Lung (tissue), 11 donors: ENCODE measurements at regions not wholly inside any gene's neighbourhood (a gene's known extent, or its start where the extent isn't known, plus 50 kb on each side); places are given as distances from the start of the nearest gene placed in this dataset.

Source experiments
- ATAC-seq: fragments of 200-7000 bp; cut with Tn5 transposase; one replicate; pipeline ENCODE4 v1.9.1; 2020; ENCODE audit warnings: moderate number of reproducible peaks; ENCODE audit not compliant: insufficient read depth, low FRiP score
- DNase-seq, 3 donors: peaks; one replicate each; pipeline ENCODE4 v3.0.0-alpha.2; 2013 to 2017
- H3K27ac ChIP-seq, 2 donors: one replicate each; pipeline ENCODE4 v1.5.1; 2013; ENCODE audit warnings: mild to moderate bottlenecking in 2 of 2, moderate library complexity in 2 of 2, control low read depth in 1 of 2, inconsistent platforms in 1 of 2, low read depth in 1 of 2, low read length in 1 of 2
- H3K27me3 ChIP-seq, 3 donors: one replicate each; pipeline ENCODE4 v1.5.1; 2013; ENCODE audit warnings: low read length in 2 of 3; ENCODE audit not compliant: control insufficient read depth in 3 of 3, insufficient read depth in 3 of 3
- H3K36me3 ChIP-seq, 4 donors: one replicate each; pipeline ENCODE4 v1.5.1; 2013; ENCODE audit warnings: low read length in 4 of 4, mild to moderate bottlenecking in 1 of 4, moderate library complexity in 1 of 4; ENCODE audit not compliant: control insufficient read depth in 4 of 4, insufficient read depth in 4 of 4
- H3K4me1 ChIP-seq, 5 donors: one replicate each; pipeline ENCODE4 v1.5.1; 2013; ENCODE audit warnings: low read length in 5 of 5, mild to moderate bottlenecking in 2 of 5, moderate library complexity in 1 of 5; ENCODE audit not compliant: control insufficient read depth in 5 of 5, insufficient read depth in 5 of 5
- H3K4me3 ChIP-seq: one replicate; pipeline ENCODE4 v1.5.1; 2013; ENCODE audit warnings: mild to moderate bottlenecking, control low read depth, moderate library complexity
- H3K9ac ChIP-seq, 2 donors: one replicate each; pipeline ENCODE4 v1.5.1; 2013; ENCODE audit warnings: low read length in 2 of 2, control low read depth in 1 of 2; ENCODE audit not compliant: insufficient read depth in 1 of 2
- H3K9me3 ChIP-seq, 4 donors: one replicate each; pipeline ENCODE4 v1.5.1; 2013; ENCODE audit warnings: low read length in 3 of 4, mild to moderate bottlenecking in 1 of 4, moderate library complexity in 1 of 4; ENCODE audit not compliant: control insufficient read depth in 4 of 4, insufficient read depth in 3 of 4
- WGBS, 2 donors: extraction: QIAGEN DNeasy Blood & Tissue Kit; methylation state at CpG; one replicate each; pipeline ENCODE4 v1.1.7; 2013; 5-methylcytosine and 5-hydroxymethylcytosine counted together
- TF ChIP-seq, protein P1 (sequence below): IDR thresholded peaks from 2 replicates; pipeline ENCODE4 v1.5.1; 2012; ENCODE audit warnings: mild to moderate bottlenecking; ENCODE audit errors: control extremely low read depth, extremely low read depth
- donor health status: control.
- donor health status: control.
- donor health status: Bipolar disorder and iron deficiency.
- donor health status: healthy.
- donor health status: DM: yes; HTN: yes; CAD: no.

DNA sequence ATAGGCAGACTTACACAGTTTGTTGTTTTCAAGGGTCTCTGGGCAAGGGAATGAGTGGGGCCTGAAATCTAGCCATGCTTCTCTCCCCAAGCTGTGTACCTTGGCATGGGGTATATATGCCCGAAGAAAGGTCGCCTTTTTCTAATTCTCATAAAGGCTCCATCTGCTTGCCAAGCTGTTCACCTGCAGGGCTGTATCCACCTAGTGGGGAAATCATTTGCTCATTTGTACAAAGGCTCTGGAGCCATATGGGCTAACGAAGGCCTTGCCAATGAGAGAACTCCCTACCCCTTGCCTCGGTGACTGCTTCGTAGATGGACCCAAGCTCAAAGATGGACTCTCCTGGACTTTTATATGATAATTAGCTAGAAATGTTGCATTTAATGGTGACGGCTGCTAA lies 1097.0 kb downstream of the PDHA2 start:
- H3K36me3 ChIP-seq, result no peaks in the 10 kb centered on the region
- no peaks in the 10 kb centered on the region for H3K27me3 ChIP-seq
- H3K9ac ChIP-seq, result no peak overlapping the region
- TF ChIP-seq, protein P1, sequence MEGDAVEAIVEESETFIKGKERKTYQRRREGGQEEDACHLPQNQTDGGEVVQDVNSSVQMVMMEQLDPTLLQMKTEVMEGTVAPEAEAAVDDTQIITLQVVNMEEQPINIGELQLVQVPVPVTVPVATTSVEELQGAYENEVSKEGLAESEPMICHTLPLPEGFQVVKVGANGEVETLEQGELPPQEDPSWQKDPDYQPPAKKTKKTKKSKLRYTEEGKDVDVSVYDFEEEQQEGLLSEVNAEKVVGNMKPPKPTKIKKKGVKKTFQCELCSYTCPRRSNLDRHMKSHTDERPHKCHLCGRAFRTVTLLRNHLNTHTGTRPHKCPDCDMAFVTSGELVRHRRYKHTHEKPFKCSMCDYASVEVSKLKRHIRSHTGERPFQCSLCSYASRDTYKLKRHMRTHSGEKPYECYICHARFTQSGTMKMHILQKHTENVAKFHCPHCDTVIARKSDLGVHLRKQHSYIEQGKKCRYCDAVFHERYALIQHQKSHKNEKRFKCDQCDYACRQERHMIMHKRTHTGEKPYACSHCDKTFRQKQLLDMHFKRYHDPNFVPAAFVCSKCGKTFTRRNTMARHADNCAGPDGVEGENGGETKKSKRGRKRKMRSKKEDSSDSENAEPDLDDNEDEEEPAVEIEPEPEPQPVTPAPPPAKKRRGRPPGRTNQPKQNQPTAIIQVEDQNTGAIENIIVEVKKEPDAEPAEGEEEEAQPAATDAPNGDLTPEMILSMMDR, result no peak
- H3K4me1 ChIP-seq, result no peaks in the 10 kb centered on the region
- no peak overlapping the region for H3K4me3 ChIP-seq
- 93 to 96% methylated on average over 6 of the region's 6 CpGs for WGBS, 2 donors
- ATAC-seq (no peak), DNase-seq (no peak)
- H3K9me3 ChIP-seq, result peaks cover 0 to 2% (median 0%) of the 10 kb centered on the region in 4 donors
- no peak overlapping the region for H3K27ac ChIP-seq

DNA sequence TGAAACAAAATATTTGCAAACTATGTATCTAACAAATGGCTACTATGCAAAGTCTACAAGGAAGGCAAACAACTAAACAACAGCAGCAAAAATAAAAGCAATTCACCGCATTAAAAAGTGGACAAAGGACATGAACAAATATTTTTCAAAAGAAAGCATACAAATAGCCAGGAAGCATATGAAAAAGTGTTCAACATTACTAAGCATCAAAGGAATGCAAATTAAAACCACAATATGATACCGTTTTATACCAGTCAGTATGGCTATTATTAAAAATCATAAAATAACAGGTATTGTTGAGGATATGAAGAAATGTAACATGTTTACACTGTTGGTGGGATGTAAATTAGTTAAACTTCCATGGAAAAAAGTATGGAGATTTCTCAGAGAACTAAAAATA lies 1106.7 kb downstream of the PDHA2 start:
- no peaks in the 10 kb centered on the region for H3K36me3 ChIP-seq
- TF ChIP-seq, protein P1, result no peak
- H3K9me3 ChIP-seq, result no peaks in the 10 kb centered on the region
- WGBS, 2 donors, result 88 to 93% methylated on average over 2 of the region's 2 CpGs
- no peaks in the 10 kb centered on the region for H3K4me1 ChIP-seq
- no peak overlapping the region for H3K27ac ChIP-seq
- H3K27me3 ChIP-seq, result no peaks in the 10 kb centered on the region
- DNase-seq, result no peak
- no peak overlapping the region for H3K9ac ChIP-seq
- ATAC-seq, result no peak
- no peak overlapping the region for H3K4me3 ChIP-seq

DNA sequence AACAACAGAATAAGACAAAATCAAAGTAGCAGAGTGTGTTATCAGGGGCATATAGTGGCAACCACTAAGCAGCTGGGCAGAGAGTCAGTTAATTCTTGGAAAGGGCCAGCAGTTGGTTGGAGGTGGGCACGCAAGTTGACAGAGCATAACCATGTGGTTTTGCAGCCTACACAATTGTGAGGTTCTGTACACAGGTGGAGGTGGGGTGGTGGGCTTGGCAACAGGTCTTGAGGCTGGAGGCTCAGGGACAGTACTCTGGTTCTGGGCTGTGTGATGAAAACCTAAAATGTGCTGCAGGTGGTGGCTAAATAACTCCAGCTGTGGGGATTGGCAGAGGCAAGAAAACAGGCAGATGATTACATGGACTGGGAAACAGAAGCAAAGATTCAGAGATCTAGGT lies 1112.7 kb downstream of the PDHA2 start:
- H3K27me3 ChIP-seq, result no peaks in the 10 kb centered on the region
- TF ChIP-seq, protein P1, result no peak
- no peak overlapping the region for H3K4me3 ChIP-seq
- no peaks in the 10 kb centered on the region for H3K9me3 ChIP-seq
- H3K4me1 ChIP-seq, result no peaks in the 10 kb centered on the region
- H3K36me3 ChIP-seq, result no peaks in the 10 kb centered on the region
- WGBS, 2 donors, result 91 to 100% methylated on average over 1 of the region's 1 CpG
- H3K27ac ChIP-seq, result no peak overlapping the region
- ATAC-seq, result no peak
- no peak for DNase-seq
- H3K9ac ChIP-seq, result no peak overlapping the region

DNA sequence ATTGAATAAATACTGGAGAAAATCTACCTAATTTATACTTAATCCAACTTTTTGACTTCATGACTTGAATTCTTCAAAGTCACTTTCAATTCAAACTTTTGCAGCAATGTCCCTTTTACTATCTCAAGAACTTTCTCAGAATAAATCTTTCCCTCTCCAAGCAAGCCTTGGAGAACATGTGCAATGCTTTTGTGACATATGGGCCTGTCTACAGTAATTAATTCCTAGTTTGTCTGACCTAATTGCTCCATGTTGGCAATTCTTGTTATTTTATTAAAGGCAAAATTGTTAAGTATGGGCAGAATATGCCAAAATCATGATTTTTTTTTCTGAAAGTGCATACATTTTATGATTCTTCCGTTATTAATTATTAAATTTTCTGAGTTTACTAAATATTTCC lies 1115.3 kb downstream of the PDHA2 start:
- TF ChIP-seq, protein P1, result no peak
- no peaks in the 10 kb centered on the region for H3K4me1 ChIP-seq
- 69 to 78% methylated on average over 1 of the region's 1 CpG for WGBS, 2 donors
- no peak overlapping the region for H3K27ac ChIP-seq
- no peak overlapping the region for H3K9ac ChIP-seq
- H3K4me3 ChIP-seq, result no peak overlapping the region
- ATAC-seq (no peak), DNase-seq (no peak)
- H3K36me3 ChIP-seq, result no peaks in the 10 kb centered on the region
- no peaks in the 10 kb centered on the region for H3K9me3 ChIP-seq
- no peaks in the 10 kb centered on the region for H3K27me3 ChIP-seq
